GM19395 (cell line): ENCODE measurements at regions not wholly inside any gene's neighbourhood (a gene's known extent, or its start where the extent isn't known, plus 50 kb on each side); places are given as distances from the start of the nearest gene placed in this dataset.
"Not testable (repeated sequence)": the region's sequence is repeated elsewhere in the genome, so short reads cannot be mapped to it uniquely, and the experiment has no call there.

Experiments
- ATAC-seq: cut with Tn5 transposase; IDR thresholded peaks from one replicate; pipeline ENCODE4 v1.9.1; 2021; ENCODE audit warnings: mild to moderate bottlenecking, moderate library complexity; ENCODE audit not compliant: unreplicated experiment

- no peak for ATAC-seq
Observed at GRCh38 chr4:153877898-153878297, 89.0 kb upstream of the SFRP2 start.

- no peak for ATAC-seq
Observed at GRCh38 chr4:153873741-153874140, 84.9 kb upstream of the SFRP2 start.

- ATAC-seq, result not testable (repeated sequence)
Observed at GRCh38 chr4:153866766-153867165, 77.9 kb upstream of the SFRP2 start.

- ATAC-seq, result no peak
Observed at GRCh38 chr4:153852501-153852900, 63.6 kb upstream of the SFRP2 start.

GRCh38 chr4:153850533-153851280 lies 61.8 kb upstream of the SFRP2 start:
- no peak for ATAC-seq

GRCh38 chr4:153844144-153844543 lies 55.3 kb upstream of the SFRP2 start:
- ATAC-seq, result no peak
